Osteoblast (primary cell): ENCODE measurements at regions not wholly inside any gene's neighbourhood (a gene's known extent, or its start where the extent isn't known, plus 50 kb on each side); places are given as distances from the start of the nearest gene placed in this dataset.

Experiments used
- DNase-seq: peaks from one replicate; pipeline ENCODE4 v3.0.0; 2011; ENCODE audit warnings: low spot score, mixed read lengths; ENCODE audit not compliant: insufficient read length; ENCODE audit errors: missing footprints
- H2AFZ ChIP-seq: 2 replicates; pipeline ENCODE4 v1.6.0; 2011; ENCODE audit warnings: mild to moderate bottlenecking, low read length
- H3K27ac ChIP-seq: 2 replicates; pipeline ENCODE4 v1.5.1; 2011; ENCODE audit warnings: mild to moderate bottlenecking, low read depth, low read length, moderate library complexity
- H3K27me3 ChIP-seq: 2 replicates; pipeline ENCODE4 v1.6.0; 2012; ENCODE audit warnings: mild to moderate bottlenecking, control low read depth, inconsistent platforms, low read length, moderate library complexity; ENCODE audit not compliant: insufficient read depth
- H3K36me3 ChIP-seq: 2 replicates; pipeline ENCODE4 v1.5.1; 2011; ENCODE audit warnings: mild to moderate bottlenecking, low read length, control low read depth, moderate library complexity; ENCODE audit not compliant: insufficient read depth
- H3K4me1 ChIP-seq: 2 replicates; pipeline ENCODE4 v1.5.1; 2011; ENCODE audit warnings: mild to moderate bottlenecking, low read length, control low read depth, moderate library complexity; ENCODE audit not compliant: insufficient read depth
- H3K4me2 ChIP-seq: 2 replicates; pipeline ENCODE4 v1.6.0; 2011; ENCODE audit warnings: mild to moderate bottlenecking, low read length; ENCODE audit not compliant: insufficient read depth
- H3K4me3 ChIP-seq: fragments of 200-600 bp; sonication (generic); 3 replicates; pipeline ENCODE4 v1.5.1; 2012; ENCODE audit warnings: mild to moderate bottlenecking, low read length, inconsistent platforms; ENCODE audit not compliant: insufficient read depth
- H3K79me2 ChIP-seq: 2 replicates; pipeline ENCODE4 v1.6.0; 2012; ENCODE audit warnings: mild to moderate bottlenecking, low read length, control low read depth, inconsistent platforms; ENCODE audit not compliant: insufficient read depth
- H3K9me3 ChIP-seq: 2 replicates; pipeline ENCODE4 v1.5.1; 2011; ENCODE audit warnings: low read depth, low read length, control low read depth
- H4K20me1 ChIP-seq: 2 replicates; pipeline ENCODE4 v1.6.0; 2012; ENCODE audit warnings: mild to moderate bottlenecking, low read length, control low read depth; ENCODE audit not compliant: insufficient read depth
- CTCF ChIP-seq: IDR thresholded peaks from 2 replicates; pipeline ENCODE4 v1.5.1; 2011; ENCODE audit warnings: mild to moderate bottlenecking, low read depth, low read length, moderate library complexity; ENCODE audit errors: extremely low read depth

- Histone ChIP-seq H2AFZ (no peak overlapping the region), H3K27ac (no peak overlapping the region), H3K4me1 (no peaks in the 10 kb centered on the region), H3K79me2 (no peaks in the 10 kb centered on the region), H3K9me3 (no peaks in the 10 kb centered on the region), H3K4me2 (no peak overlapping the region), H3K27me3 (no peaks in the 10 kb centered on the region), H3K4me3 (no peak overlapping the region), H4K20me1 (no peaks in the 10 kb centered on the region), H3K36me3 (no peaks in the 10 kb centered on the region)
- TF ChIP-seq CTCF: no peak
- DNase-seq: no peak
These were observed 155.8 kb downstream of the TDRD15 start for GRCh38 chr2:21279525-21279924.

GRCh38 chr2:21280793-21281192 is 157.0 kb downstream of the TDRD15 start:
- H3K27ac ChIP-seq: no peak overlapping the region
- no peak overlapping the region for H3K4me2 ChIP-seq
- H3K36me3 ChIP-seq: no peaks in the 10 kb centered on the region
- no peaks in the 10 kb centered on the region for H3K4me1 ChIP-seq
- H3K4me3 ChIP-seq: no peak overlapping the region
- H2AFZ ChIP-seq: no peak overlapping the region
- TF ChIP-seq CTCF: no peak
- no peaks in the 10 kb centered on the region for H3K79me2 ChIP-seq
- DNase-seq: no peak
- no peaks in the 10 kb centered on the region for H3K27me3 ChIP-seq
- H4K20me1 ChIP-seq: no peaks in the 10 kb centered on the region
- H3K9me3 ChIP-seq: no peaks in the 10 kb centered on the region

GRCh38 chr2:21281384-21281783 is 157.6 kb downstream of the TDRD15 start:
- Histone ChIP-seq H3K79me2 (no peaks in the 10 kb centered on the region), H3K9me3 (no peaks in the 10 kb centered on the region)
- TF ChIP-seq CTCF: no peak

GRCh38 chr2:21281791-21282514 is 158.2 kb downstream of the TDRD15 start:
- Histone ChIP-seq H3K4me1 (no peaks in the 10 kb centered on the region), H3K79me2 (no peaks in the 10 kb centered on the region), H2AFZ (no peak overlapping the region), H3K9me3 (no peaks in the 10 kb centered on the region), H3K27ac (no peak overlapping the region), H3K27me3 (no peaks in the 10 kb centered on the region), H3K4me3 (no peak overlapping the region), H3K36me3 (no peaks in the 10 kb centered on the region), H4K20me1 (no peaks in the 10 kb centered on the region), H3K4me2 (no peak overlapping the region)
- no peak for TF ChIP-seq CTCF
- DNase-seq: no peak

More at GRCh38 chr2:21281384-21281783, 157.6 kb downstream of the TDRD15 start:
- Histone ChIP-seq H3K27me3 (no peaks in the 10 kb centered on the region), H3K4me3 (no peak overlapping the region), H4K20me1 (no peaks in the 10 kb centered on the region), H3K4me2 (no peak overlapping the region), H2AFZ (no peak overlapping the region), H3K4me1 (no peaks in the 10 kb centered on the region), H3K27ac (no peak overlapping the region), H3K36me3 (no peaks in the 10 kb centered on the region)
- no peak for DNase-seq
